Mesodermal cell (in vitro differentiated cells): ENCODE measurements at regions not wholly inside any gene's neighbourhood (a gene's known extent, or its start where the extent isn't known, plus 50 kb on each side); places are given as distances from the start of the nearest gene placed in this dataset.

Experiments
- H3K27ac ChIP-seq: 2 replicates; pipeline ENCODE4 v1.7.0; 2013; ENCODE audit warnings: mild to moderate bottlenecking, low read depth, low read length, moderate library complexity; ENCODE audit not compliant: severe bottlenecking
- H3K36me3 ChIP-seq: 2 replicates; pipeline ENCODE4 v1.7.1; 2013; ENCODE audit warnings: mild to moderate bottlenecking, low read length, moderate library complexity; ENCODE audit not compliant: control insufficient read depth, insufficient read depth
- H3K4me1 ChIP-seq: one replicate; pipeline ENCODE4 v1.7.1; 2013; ENCODE audit warnings: mild to moderate bottlenecking, low read length; ENCODE audit not compliant: insufficient read depth, control insufficient read depth, poor library complexity, severe bottlenecking
- H3K4me3 ChIP-seq: 2 replicates; pipeline ENCODE4 v1.7.0; 2013; ENCODE audit warnings: low read length, control low read depth, mild to moderate bottlenecking; ENCODE audit not compliant: insufficient read depth, poor library complexity, severe bottlenecking; ENCODE audit errors: extremely low read depth
- H3K9me3 ChIP-seq: 2 replicates; pipeline ENCODE4 v1.7.1; 2013; ENCODE audit warnings: mild to moderate bottlenecking, low read length, moderate library complexity; ENCODE audit not compliant: control insufficient read depth
- WGBS, 2 experiments: methylation state at CpG; one replicate each; pipeline ENCODE4 v1.1.5; 2013; ENCODE audit warnings: missing lambda C conversion rate in 2 of 2; ENCODE audit not compliant: insufficient coverage in 2 of 2; 5-methylcytosine and 5-hydroxymethylcytosine counted together

DNA sequence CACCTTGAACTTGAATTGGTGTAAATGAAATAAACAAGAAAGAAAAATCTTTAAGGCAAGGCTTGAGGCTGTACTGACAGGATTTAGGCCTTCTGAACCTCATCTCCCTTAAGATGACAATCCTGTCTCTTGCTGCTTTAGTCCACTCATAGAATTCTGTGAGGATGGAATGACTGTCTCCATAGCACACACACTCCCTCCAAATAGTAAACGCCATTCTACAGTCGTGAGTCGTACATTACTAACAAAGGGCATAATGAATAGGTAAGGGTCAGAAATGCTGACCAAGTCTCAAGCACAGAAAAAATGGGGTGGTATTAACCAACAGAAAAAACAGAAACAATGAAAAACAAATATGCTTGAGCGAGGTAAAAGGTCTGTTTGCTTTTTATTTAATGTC is 71.8 kb upstream of the SIMC1 start:
- H3K9me3 ChIP-seq: no peaks in the 10 kb centered on the region
- 90% methylated on average over 2 of the region's 4 CpGs; no CpG with 5 or more reads in 1 of the 2 experiments for WGBS, 2 experiments

GRCh38 chr5:176167800-176168199 is 70.4 kb upstream of the SIMC1 start:
- no peaks in the 10 kb centered on the region for H3K36me3 ChIP-seq
- WGBS, 2 experiments: 46 to 53% methylated on average over 4 to 6 of the region's 6 CpGs
- H3K4me3 ChIP-seq: no peak overlapping the region
- H3K27ac ChIP-seq: peak overlapping the region; percentile 23
- H3K9me3 ChIP-seq: no peaks in the 10 kb centered on the region
- no peaks in the 10 kb centered on the region for H3K4me1 ChIP-seq

More for the DNA sequence above, 71.8 kb upstream of the SIMC1 start:
- no peak overlapping the region for H3K4me3 ChIP-seq
- H3K27ac ChIP-seq: no peak overlapping the region
- H3K36me3 ChIP-seq: no peaks in the 10 kb centered on the region
- no peaks in the 10 kb centered on the region for H3K4me1 ChIP-seq

DNA sequence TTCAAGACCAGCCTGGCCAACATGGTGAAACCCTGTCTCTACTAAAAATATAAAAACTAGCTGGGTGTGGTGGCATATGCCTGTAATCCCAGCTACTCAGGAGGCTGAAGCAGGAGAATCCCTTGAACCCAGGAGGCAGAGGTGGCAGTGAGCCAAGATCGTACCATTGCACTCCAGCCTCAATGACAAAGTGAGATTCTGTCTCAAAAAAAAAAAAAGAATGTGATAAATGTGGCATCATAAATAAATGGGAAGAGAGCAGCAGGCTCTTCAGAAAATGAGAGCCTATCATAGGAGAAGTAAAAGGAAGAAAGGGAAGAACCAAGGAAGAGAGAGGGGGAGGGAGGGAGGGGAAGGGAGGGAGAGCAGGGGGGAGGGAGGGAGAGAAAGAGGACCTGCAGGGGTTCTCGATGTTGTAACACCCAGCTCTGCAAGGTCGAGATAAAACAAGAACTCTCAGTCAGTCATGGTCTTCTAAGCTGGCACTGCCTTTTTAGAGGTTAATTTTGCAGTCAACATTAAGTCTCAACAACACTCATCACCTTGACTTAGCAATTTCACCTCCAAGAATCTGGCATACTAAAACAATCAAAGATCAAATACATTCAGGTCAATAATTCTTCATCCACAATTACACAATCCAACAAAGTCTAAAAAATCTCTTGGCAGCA is 68.7 kb upstream of the SIMC1 start:
- Histone ChIP-seq H3K4me1 (no peaks in the 10 kb centered on the region), H3K4me3 (no peak overlapping the region), H3K27ac (no peak overlapping the region), H3K36me3 (no peaks in the 10 kb centered on the region), H3K9me3 (no peaks in the 10 kb centered on the region)
- 27 to 40% methylated on average over 2 of the region's 3 CpGs for WGBS, 2 experiments

GRCh38 chr5:176170084-176170483 is 68.1 kb upstream of the SIMC1 start:
- H3K4me3 ChIP-seq: no peak overlapping the region
- no peaks in the 10 kb centered on the region for H3K36me3 ChIP-seq
- H3K9me3 ChIP-seq: no peaks in the 10 kb centered on the region
- no peak overlapping the region for H3K27ac ChIP-seq
- no peaks in the 10 kb centered on the region for H3K4me1 ChIP-seq
- 40 to 94% methylated on average over 2 of the region's 2 CpGs for WGBS, 2 experiments

GRCh38 chr5:176171171-176171760 is 67.0 kb upstream of the SIMC1 start:
- Histone ChIP-seq H3K27ac (no peak overlapping the region), H3K36me3 (no peaks in the 10 kb centered on the region), H3K4me3 (no peak overlapping the region), H3K4me1 (no peaks in the 10 kb centered on the region), H3K9me3 (no peaks in the 10 kb centered on the region)
- WGBS, 2 experiments: 85 to 87% methylated on average over 5 to 11 of the region's 11 CpGs

DNA sequence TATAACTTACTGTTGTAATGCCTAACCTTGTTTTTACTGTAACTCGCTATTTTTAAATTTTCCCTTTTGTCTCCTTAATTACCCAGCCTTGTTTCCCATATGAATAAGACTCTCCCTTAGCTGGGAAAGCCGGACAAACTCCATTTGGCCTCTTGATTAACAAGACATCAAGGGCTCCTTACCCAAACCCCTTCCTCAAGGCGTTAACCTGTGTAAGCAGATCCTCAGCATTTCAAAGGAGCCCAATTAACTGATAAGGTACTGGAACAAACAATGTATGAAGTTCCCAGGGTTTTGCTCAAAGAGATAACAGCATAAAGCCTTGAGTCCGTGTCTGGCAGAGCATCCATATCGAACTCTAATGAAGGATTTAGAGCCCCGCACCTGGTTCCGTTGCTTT is 66.0 kb upstream of the SIMC1 start:
- Histone ChIP-seq H3K27ac (no peak overlapping the region), H3K36me3 (no peaks in the 10 kb centered on the region), H3K4me1 (no peaks in the 10 kb centered on the region), H3K9me3 (no peaks in the 10 kb centered on the region), H3K4me3 (no peak overlapping the region)
- 67 to 69% methylated on average over 5 to 6 of the region's 7 CpGs for WGBS, 2 experiments

DNA sequence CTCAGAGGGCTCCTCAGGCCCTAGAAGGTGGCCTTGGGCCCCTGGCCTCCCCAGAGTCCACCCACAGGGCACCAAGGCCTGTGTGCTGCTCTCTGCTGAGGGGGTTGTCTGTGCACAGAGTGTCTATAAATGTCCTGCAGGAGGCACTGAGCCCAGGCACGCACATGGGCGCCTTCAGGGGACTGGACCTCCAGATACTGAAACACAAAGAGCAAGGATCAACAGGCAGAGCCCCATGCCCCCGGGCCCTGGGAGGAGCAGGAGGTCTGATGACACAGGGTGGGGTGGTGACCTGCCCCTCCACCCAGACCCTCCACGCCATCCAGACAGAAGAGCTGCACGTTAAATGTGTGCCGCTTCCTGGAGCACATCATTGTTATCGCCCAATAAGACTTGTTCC is 64.6 kb upstream of the SIMC1 start:
- no peak overlapping the region for H3K4me3 ChIP-seq
- peaks cover 4% of the 10 kb centered on the region for H3K9me3 ChIP-seq
- no peak overlapping the region for H3K27ac ChIP-seq
- H3K4me1 ChIP-seq: no peaks in the 10 kb centered on the region
- no peaks in the 10 kb centered on the region for H3K36me3 ChIP-seq
- WGBS, 2 experiments: 73 to 75% methylated on average over 4 to 5 of the region's 7 CpGs

DNA sequence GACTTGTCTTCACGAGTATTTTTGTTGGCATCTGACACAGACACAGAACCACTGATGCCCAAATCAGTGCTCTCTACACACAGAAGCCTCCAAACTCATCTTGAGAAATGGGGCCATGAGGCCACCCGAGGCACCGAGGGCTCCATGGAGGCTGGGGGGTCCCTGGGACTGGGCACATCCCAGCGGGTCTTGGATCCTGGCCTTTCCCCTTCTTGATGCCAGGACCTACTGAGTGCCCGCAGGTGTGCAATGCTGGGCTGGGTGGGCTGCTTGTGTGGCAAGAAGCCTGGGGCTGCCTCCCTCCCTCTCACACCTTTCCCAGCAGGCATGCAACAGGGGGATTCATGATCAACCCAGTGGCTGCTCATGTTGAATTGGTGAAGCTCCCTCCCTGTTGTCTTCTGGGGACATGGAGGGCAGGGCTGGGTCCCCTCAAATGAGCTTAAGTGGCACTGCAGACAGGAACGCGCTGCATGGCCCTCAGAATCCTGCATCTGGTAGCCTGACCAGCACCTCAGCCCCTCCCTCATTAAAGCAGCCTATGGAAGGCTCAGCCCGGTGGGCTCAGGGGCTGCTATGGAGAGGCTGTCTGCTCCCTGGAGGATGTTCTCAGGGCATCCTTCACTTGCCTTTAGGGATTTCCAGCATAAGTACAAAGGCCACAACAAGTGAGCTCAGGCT is 63.7 kb upstream of the SIMC1 start:
- H3K4me1 ChIP-seq: no peaks in the 10 kb centered on the region
- H3K4me3 ChIP-seq: no peak overlapping the region
- WGBS, 2 experiments: 88 to 96% methylated on average over 4 to 7 of the region's 8 CpGs

DNA sequence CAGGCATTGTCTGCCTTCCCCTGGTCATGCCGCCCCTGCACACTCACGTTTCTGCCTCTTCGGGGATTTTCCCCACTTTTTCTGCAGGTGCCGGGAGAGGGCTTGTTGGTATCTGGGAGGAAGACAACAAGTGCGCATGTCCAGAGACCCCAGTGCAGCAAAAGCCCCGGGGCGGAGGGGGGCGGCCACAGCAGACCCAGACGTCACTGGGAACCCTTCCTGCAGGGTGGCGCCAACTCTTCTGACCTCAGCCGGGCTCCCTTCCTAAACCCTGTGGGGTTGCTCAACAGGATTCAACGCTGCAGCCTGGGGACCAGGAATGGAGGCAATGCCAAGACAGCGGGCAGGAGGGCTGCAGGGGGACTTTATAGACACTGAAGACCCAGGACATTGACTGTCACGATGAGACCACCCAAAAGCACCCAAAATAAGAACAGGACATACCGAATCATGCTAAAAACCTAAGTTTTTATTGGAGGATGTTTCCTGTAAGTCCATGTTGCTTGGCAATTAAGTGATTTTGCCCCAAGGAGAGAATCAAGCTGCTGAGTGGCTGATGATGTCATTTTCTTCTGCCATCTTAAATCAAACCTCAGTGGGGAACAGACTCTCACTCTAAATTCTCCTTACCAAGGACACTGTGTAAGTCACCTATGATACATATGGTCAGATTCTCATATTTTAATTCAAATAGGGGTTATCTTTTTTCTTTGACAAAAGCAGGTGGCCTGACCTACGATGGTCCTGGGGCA is 62.9 kb upstream of the SIMC1 start:
- Histone ChIP-seq H3K4me3 (no peak overlapping the region), H3K27ac (no peak overlapping the region), H3K36me3 (no peaks in the 10 kb centered on the region), H3K4me1 (peaks cover 1% of the 10 kb centered on the region), H3K9me3 (peaks cover 8% of the 10 kb centered on the region)
- WGBS, 2 experiments: 91 to 92% methylated on average over 12 to 15 of the region's 16 CpGs

More for the DNA sequence above, 63.7 kb upstream of the SIMC1 start:
- Histone ChIP-seq H3K36me3 (no peaks in the 10 kb centered on the region), H3K9me3 (peaks cover 8% of the 10 kb centered on the region), H3K27ac (no peak overlapping the region)

- H3K27ac ChIP-seq: no peak overlapping the region
- no peak overlapping the region for H3K4me3 ChIP-seq
- peaks cover 8% of the 10 kb centered on the region for H3K9me3 ChIP-seq
- 67 to 90% methylated on average over 2 to 5 of the region's 6 CpGs for WGBS, 2 experiments
- peaks cover 11% of the 10 kb centered on the region for H3K4me1 ChIP-seq
- H3K36me3 ChIP-seq: no peaks in the 10 kb centered on the region
These were observed 62.0 kb upstream of the SIMC1 start for GRCh38 chr5:176176231-176176630.
